GM13976 (cell line): ENCODE measurements at regions not wholly inside any gene's neighbourhood (a gene's known extent, or its start where the extent isn't known, plus 50 kb on each side); places are given as distances from the start of the nearest gene placed in this dataset.

Source experiments
- DNase-seq: peaks from one replicate; pipeline ENCODE4 v3.0.0; 2012; ENCODE audit warnings: low spot score
- CTCF ChIP-seq: IDR thresholded peaks from 2 replicates; pipeline ENCODE4 v1.5.1; 2012; ENCODE audit warnings: borderline replicate concordance, mild to moderate bottlenecking; ENCODE audit not compliant: insufficient read depth; ENCODE audit errors: extremely low read depth, missing control alignments, control extremely low read depth
- in situ Hi-C: fragments of 300-500 bp; cut with MboI; formaldehyde crosslinking; loops from one replicate; pipeline ENCODE4 v1.12.0; 2022; ENCODE audit warnings: low sequenced_read_pairs, mixed read lengths, inconsistent platforms; ENCODE audit not compliant: unreplicated experiment

GRCh38 chr20:12896180-12896579 is 112.6 kb upstream of the SPTLC3 start:
- in situ Hi-C loops: no loop called here

GRCh38 chr20:12902992-12903391 is 105.8 kb upstream of the SPTLC3 start:
- no peak for TF ChIP-seq CTCF
- DNase-seq: no peak
- in situ Hi-C loops: no loop called here

More at GRCh38 chr20:12896180-12896579, 112.6 kb upstream of the SPTLC3 start:
- no peak for TF ChIP-seq CTCF
- DNase-seq: no peak

GRCh38 chr20:12906361-12906760 is 102.4 kb upstream of the SPTLC3 start:
- in situ Hi-C loops: no loop called here
- no peak for TF ChIP-seq CTCF
- no peak for DNase-seq

- in situ Hi-C loops: no loop called here
- no peak for TF ChIP-seq CTCF
- no peak for DNase-seq
Measured at GRCh38 chr20:12911372-12911771, 97.4 kb upstream of the SPTLC3 start.

- no peak for DNase-seq
- in situ Hi-C loops: no loop called here
- TF ChIP-seq CTCF: no peak
Measured at GRCh38 chr20:12913781-12914443, 94.9 kb upstream of the SPTLC3 start.

GRCh38 chr20:12914804-12915203 is 94.0 kb upstream of the SPTLC3 start:
- no peak for DNase-seq
- no peak for TF ChIP-seq CTCF
- in situ Hi-C loops: no loop called here
